ENCODE measurements at regions not wholly inside any gene's neighbourhood (a gene's known extent, or its start where the extent isn't known, plus 50 kb on each side); places are given as distances from the start of the nearest gene placed in this dataset.
A peak's percentile ranks its signal among the peaks of the same experiment; 100 is the strongest.
"Not testable (repeated sequence)": the region's sequence is repeated elsewhere in the genome, so short reads cannot be mapped to it uniquely, and the experiment has no call there.

DNA sequence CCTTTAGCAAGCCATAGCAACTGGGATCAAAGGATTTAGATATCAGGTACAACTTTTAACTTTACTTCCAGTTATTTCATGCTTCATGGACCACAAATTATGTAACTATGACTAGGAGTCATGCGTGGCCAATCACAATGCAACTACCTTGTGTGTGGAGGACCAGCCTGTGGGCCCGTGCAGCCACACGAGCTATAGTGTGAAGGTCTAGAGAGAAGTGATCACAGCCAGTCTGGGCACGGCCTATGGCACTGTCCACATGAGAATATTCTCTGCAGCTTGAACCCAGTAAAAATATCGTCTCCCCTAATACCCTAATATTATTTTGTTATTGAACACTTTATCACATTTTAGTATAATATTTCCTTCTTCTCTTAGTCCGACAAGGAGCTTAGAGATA, 464.9 kb upstream of the MIR17HG start:
- no peak for DNase-seq

DNA sequence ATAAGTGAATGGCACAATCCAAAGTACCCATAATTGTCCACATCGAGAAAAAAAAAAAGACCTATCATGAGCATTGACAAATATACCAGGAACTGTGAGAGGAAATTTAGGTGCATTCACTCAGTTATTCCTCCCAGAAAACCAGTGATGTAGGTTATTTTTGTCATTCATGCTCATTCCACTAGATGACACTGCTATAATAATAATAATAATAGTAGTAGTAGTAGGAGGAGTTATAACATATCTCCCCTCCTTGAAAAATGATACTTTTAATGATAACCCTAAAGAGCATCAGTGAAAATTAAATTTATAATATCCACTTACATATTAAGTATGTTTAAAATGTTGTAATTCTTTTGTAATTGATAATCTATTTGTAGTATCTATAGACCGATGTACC, 463.9 kb upstream of the MIR17HG start:
- no peak for DNase-seq

DNA sequence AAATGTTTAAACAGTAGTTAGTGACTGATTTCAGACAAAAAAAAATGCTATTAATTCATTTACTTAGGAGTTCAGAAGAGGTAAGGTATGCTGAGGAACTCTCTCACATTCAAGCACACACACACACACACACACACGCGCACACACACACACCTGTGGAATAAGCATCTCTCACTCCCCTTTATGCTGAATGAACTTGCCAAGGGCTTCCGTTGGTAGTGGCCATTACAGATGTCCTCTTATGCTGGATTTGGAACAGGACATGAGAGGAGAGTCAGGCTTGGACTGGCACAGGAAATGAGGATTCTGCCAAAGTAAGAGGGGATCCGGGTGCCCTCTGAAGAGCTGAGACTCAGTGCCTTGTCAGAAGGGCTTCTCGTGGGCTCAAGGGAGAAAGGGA, 463.4 kb upstream of the MIR17HG start:
- DNase-seq: no peak

DNA sequence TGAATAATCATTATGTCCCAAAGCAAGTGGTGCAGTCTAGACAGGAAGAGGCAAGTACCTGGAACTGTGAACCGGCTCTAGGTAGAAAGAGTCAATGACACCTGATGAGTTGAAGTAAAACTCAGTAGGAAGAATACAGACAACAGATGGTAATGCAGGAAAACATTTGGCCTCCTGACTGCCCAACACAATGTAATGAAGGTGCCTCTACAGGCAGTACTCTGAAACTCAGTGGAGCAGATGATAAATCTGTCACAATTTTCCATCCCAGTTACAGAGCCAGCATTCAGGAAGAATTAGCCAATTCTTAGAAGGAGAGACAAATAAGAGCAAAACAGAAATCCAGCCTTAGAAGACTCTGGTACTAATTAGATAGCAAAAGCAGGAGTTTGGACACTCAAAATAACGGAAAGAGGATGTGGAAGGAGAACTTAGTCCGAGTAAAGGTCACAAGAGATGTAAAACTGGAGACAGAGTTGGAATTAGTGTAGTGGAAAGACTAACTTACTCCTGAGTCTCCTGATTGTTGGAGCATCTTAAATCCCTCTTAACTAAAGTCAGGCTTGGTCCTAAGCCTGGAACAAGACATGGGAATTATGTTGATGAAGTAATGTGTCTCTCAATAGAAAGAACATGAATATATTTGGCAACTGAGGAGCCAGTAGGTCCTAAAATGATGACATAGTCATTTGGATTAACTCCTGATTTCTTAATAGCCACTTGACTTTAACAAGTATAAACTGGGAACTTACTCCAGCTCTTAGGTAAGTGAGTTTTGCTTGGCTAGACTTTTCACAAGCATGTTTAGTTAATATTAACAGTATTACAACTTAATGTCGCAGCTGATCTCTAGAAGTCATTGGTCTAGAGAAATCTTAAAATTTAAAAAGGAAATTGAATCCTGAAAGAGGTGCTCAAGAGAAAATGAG, 457.3 kb upstream of the MIR17HG start:
- DNase-seq: no peak

DNA sequence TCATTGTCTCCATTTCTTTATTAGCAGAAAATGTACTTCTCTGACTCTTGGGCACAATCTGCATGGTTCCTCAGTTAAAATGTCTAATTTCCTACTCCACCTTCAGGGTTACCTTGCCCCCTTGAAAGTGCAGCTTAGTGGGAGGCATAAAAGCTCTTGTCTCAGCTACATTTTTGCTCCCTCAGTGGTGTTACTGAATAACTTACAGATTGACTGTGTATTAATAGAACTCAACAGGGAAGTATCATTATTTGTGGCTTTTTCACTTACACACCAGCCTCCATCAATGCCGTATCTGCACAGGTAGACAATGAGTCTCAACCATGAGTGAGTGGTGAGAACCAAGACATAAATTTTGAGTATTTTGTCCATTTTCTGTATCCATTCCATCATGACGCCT, 456.2 kb upstream of the MIR17HG start:
- no peak for DNase-seq

DNA sequence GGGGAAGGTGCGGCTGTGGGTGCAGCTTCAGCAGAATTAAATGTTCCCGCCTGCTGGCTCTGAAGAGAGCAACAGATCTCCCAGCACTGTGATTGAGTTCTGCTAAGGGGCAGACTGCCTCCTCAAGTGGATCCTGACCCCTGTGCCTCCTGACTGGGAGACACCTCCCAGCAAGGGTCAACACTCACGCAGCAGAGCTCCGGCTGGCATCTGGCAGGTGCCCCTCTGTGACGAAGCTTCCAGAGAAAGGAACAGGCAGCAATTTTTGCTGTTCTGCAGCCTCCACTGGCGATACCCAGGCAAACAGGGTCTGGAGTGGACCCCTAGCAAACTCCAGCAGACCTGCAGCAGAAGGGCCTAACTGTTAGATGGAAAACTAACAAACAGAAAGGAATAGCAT, 454.3 kb upstream of the MIR17HG start:
- DNase-seq: not testable (repeated sequence)

DNA sequence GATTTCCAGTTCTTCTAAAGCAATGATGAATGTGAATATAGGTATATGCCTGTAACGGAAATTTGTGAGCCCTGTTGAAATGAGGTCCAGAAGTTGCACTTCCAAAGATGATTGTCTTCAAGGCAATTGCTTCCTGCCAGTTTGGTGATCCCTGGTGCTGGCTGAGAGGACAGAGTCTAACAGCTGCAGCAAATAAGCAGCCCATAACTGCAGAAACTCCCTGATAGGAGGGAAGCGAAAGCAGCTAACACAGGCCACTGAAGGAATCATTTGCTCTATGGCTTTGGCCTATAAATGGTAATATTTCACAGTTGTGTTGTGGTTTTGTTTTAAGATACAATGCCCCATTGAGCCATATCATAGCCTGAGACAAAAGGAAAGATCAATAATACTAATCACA, 451.5 kb upstream of the MIR17HG start:
- no peak for DNase-seq

DNA sequence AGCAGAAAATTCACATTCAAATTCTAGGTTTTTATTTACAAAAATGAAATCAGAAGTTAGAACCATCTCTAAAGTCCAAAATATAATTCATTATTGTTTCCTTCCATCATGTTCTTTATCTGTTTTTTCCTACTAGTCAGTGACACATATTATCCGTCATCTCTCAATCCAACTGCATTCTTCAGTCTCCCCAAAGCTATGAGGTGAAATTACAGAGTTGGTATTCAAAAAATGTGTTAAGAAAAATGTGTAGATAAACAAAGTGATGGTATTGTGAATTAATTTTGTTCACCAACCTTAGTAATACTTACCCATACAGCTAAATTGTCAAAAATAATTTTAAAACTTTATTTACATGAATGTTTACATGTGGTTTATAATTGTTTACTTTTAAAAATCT, 448.7 kb upstream of the MIR17HG start:
- DNase-seq: no peak

DNA sequence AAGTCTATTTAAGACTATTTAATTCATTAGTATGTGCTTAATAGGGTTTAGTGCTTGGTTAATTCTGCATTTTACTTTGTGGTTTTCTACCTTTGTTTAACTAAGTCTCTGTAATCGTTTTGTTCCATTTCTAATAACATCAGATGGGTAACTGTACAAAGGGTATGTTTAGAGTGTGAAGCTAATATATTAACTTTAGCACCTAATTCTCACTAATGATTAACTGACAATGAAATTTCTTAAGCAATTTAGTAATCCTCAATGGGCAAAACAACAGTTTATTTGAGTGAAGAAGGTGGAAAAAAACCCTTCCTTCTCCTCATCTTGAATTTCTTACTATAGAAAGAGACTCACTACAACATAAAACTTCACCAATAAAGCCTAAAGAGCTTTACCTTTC, 448.1 kb upstream of the MIR17HG start:
- DNase-seq: no peak

DNA sequence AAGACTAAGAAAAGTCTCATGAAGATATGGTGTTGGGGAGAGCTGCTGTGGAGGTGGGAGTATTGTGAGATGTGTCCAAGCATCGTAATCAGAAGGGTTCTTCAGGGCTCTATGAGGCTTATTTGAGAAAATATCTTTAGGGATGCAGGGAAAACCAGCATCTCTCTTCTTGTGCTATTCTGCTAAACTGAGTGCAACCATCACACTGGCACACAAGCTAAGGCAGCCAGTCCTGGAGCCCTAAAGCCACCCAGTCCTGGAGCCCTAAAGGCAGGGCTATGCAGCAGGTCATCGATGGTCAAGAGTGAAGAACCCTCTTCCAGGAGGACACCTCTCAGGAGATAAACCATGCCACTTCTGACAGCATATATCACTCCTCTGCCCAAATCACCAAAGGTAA, 445.2 kb upstream of the MIR17HG start:
- DNase-seq: no peak

DNA sequence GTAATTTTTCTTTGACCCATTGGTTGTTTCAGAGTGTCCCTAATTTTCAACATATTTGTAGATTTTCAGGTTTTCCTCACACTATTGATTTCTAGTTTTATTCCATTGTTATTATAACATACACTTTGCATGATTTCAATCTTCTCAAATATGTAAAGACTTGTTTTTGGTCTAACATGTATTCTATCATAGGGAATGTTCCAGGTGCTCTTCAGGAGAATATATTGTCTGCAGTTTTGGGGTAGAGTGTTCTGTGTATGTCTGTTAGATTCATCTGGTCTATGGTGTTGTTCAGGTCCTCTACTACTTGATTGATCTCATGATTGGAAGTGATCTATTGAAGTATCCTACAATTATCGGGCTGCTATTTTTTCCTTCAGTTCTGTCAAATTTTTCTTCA, 440.9 kb upstream of the MIR17HG start:
- no peak for DNase-seq

DNA sequence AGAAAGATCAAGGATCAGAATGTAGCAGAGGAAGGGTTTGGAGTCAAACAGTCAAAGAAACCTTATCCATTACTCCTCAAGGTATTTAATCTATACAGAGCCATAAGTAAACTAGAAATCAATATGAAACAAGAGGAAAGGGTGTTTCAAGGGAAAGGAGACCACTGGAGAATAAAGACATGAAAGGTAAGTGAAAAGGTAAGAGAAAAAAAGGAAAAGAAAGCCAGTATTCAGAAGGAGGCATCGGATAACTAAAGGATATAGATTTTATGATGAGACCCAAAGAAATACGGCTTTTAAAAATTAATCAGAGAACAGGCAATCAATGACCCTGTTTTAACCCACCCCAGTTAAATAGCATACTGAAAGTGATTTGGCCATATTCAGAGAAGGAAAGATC, 438.7 kb upstream of the MIR17HG start:
- DNase-seq: no peak

DNA sequence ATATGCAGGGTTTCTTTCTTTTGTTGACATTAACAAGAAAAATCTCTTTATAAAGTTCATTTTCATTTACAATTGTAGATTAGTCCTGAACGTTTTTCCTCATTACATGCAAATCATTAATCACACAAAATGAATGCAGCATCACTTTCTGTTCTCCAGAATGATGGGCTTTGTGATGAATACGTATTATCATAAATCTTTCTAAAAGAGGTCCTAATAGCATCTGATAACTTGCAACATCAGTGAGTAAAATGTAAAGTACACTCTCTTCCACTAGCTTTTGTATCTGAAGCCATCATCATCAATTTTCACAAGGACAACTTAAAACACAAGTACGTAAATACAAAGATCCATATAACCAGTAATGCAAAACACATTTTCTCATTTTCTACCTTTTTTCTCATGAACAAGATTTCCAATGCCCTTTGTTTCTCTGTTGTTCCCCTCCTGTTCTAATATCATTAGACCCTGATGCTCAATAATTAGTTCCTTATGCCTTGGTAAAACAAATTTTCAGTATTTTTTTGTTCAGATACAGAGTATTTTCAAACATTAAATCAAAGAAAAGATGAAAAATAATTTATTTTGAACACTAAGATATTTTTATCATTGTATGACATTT, 437.4 kb upstream of the MIR17HG start:
- DNase-seq: no peak

DNA sequence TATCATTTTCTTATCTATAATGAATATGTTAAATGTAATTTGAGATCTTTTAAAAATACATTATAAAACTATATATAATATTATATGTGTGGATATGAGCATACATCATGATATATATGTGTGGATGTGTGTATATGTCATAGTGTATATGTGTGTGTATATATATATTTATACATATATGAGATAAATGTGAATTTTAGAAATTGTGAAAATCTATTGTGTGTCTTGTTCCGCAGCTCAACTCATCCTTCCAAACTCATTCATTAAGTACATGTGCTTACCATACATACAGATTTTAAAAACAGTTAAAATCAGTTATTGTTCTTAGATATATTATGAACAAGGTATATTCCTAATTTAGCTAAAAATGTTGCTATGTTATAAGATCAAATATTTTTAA, 435.2 kb upstream of the MIR17HG start:
- DNase-seq: no peak

DNA sequence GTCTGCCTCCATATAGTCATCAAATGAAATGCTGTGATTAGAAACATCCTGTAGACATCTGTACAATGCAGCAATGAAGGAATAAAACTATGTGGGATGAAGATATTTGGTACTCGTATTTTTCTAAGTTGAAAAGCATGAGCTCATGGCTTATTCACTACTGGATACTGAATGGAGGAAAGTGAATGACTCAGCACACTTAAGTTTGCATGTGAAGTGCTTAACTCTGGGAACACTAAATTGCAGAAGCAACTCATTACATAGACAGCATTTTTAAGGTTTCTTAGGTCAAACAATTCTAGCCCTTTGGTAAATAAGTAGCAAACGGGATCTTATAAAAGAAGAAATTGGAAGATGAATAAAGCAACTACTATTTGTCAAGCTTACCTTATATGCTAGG, 429.0 kb upstream of the MIR17HG start:
- DNase-seq: no peak

DNA sequence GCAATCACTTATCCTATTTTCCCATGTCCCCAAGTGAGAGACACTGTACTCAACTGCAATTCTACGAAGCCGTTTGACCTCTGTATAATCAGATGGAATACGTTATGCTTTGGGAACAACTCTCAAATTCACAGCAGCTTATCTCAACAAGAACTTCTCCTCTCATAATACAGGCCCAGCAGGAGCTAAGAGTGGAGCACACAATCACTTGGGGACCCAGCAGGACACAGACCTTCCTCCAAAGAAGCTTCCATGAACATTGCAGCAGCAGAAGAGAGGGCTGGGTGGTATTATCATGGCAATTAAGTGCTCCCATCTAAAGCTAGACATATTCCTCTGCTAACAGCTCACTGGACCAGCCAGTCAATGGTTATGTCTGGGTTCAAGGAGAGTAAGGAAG, 428.3 kb upstream of the MIR17HG start:
- DNase-seq: no peak

DNA sequence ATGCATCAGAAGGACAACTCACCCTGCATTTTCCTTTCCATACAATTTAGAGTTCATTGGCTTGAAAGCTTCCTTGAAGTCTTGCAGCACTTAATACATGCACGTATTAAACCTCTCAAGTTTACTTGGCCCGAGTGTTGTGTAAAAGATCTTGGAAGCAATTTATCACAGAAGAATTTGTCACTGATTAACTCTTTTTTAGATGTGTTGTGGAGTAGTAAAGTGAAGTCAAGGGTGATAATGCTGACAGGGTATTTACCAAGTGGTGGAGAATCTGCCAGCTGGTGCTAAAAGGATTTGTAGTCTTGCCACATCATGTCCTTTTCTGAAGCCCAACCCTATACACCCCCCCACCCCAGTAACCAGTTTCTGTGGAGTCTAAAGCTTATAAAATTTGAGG, 421.0 kb upstream of the MIR17HG start:
- peak; percentile 8 for DNase-seq

DNA sequence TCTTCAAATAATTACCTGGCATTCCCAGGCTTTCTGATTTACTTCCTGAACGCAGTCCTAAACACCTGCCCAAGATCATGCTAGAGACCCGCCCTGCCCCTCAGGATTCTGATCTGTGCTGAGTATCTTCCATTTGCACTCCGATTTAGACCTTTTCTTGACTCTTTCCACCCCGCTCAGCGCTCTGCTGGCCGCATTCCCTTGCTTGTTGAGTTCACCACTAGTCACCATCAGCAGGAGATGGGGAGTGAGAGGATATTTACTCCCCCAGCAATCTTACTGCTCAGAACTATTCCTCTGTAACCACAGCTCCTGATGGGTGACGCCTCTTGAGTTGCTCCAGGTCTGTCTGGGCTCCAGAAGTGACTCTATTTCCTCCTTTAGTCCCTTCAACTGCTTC, 419.4 kb upstream of the MIR17HG start:
- DNase-seq: no peak

DNA sequence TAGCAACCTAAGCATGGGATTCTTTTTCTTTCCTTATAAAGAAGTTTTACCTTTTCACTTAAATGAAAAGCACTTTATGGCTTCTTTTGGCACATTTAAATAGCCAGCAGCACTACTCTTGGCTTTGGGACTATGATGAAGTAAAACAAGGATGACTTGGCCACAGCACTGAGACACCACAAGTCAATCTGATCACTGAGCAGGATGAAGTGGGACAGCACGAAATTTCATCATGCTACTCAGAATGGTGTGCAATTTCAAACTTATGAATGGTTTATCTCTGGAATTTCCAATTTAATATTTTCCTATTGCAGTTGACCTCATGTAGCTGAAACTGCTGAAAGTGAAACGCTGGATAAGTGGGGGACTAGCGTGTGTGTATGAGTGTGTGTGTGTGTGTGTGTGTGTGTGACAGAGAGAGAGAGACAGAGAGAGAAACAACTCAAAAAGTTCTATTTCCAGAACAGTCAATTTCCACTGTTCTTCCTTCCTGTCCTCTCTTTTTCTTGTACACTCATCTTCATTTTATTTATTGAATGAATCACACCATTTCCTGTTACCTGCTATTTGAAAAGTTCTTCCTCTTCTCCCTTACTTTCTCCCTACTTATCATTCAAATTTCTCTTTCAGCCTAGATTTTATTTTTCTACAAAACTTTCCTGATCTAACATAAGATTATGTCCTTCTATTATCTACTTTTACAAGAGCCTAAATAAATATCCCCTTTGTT, 414.2 kb upstream of the MIR17HG start:
- DNase-seq: no peak

DNA sequence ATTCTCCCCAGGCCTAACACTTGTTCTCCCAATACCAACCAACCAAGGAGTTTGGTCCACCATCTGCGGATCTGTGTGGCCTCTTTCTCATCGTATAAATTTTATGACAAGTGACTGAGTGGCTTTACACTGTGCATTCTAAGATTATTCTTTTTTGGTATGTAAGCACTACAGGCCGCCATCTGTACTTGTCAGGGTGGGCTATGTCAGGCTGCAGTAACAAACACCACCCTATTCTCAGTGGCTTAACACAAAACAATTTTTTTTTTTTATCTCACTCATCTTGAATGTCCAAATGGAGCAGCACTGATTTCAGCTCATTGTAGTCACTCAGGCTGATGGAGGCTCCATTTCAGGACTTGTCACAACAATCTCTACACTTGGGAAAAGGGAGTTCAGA, 412.7 kb upstream of the MIR17HG start:
- no peak for DNase-seq

DNA sequence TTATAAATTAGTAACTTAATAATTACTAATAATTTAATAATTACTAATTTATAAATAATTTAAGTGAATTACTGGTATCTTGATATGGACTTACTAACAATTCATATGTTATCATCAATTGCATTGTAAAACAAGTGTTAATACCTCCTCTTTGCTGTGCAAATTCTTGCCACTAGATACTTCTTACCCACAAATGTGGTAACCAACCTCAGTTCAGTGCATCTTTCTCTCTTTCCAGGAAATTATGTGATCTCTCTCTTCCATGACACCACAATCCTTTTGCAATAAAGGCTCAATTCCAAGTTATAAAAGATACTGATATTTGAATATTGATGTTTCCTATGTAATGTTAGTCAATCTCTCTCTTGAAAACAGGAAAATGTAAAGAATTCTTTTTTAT, 408.6 kb upstream of the MIR17HG start:
- no peak for DNase-seq

DNA sequence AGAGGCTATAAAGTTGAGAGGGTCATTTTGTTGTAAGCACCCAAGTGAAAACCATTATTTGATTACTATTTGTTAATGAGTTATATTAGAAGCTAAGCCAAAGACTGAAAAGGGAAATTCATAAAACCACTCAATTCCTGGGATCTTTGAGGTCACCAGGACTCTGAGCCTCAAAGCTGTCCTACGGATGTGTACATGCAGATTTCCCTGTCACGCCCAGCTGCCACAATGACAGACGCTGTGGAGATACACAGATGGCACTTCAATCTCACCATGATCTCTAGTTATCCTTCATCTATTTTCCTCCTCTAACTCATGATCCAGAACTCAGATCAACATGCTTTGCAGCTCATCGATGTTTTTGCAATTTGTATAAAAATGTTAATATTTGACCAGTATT, 403.5 kb upstream of the MIR17HG start:
- DNase-seq: peak; percentile 57

DNA sequence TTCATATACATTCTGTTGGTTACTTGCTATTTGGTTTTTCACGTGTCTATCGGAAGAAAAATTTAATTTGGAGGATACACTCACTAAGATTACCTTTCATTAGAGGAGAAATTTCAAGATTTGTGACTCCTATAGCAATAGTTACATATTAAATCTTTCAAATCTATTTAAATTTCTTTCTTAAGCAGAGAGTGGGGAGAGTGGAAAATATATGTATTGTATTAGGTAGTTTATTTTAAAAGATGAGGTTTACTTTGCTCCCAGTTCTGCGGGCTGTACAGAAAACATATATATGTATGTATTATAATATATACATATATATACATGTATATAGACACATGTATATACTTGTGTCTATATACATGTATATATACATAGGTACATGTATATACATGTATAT, 402.3 kb upstream of the MIR17HG start:
- DNase-seq: not testable (repeated sequence)

DNA sequence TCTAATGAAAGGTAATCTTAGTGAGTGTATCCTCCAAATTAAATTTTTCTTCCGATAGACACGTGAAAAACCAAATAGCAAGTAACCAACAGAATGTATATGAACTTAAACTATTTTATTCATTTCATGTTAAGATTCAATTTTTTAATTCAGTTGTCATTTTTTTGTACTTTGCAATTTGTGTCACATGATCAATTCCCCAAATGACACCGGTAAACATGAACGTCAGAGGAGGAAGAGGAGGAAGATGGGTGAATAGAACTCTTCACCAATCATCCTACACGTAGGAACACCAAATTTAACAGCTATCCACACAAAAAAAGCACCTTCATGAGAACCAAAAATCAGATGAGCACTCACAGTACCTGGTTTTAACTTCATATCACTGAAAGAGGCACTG, 401.4 kb upstream of the MIR17HG start:
- DNase-seq: not testable (repeated sequence)
